B cell (primary cell): ENCODE measurements at regions not wholly inside any gene's neighbourhood (a gene's known extent, or its start where the extent isn't known, plus 50 kb on each side); places are given as distances from the start of the nearest gene placed in this dataset.

ENCODE experiments used
- ATAC-seq: fragments of 200-7000 bp; cut with Tn5 transposase; one replicate; pipeline ENCODE4 v1.10.0; 2021; ENCODE audit warnings: low read depth, mild to moderate bottlenecking, moderate number of reproducible peaks, moderate library complexity
- CTCF ChIA-PET: fragments of 350-600 bp; sonication (Branson Sonifier 250); formaldehyde crosslinking; loops from one replicate; lab custom pipeline; 2021; ENCODE audit warnings: antibody characterized with exemption, inconsistent platforms; lab: Charles Lee
- POLR2A ChIA-PET: fragments of 350-600 bp; sonication (Branson Sonifier 250); formaldehyde crosslinking; loops from one replicate; lab custom pipeline; 2021; ENCODE audit warnings: antibody characterized with exemption; lab: Charles Lee
- DNase-seq: peaks from one replicate; pipeline ENCODE4 v3.0.0; 2013
- H2AFZ ChIP-seq: 2 replicates; pipeline ENCODE4 v1.6.1; 2012; ENCODE audit warnings: mild to moderate bottlenecking, low read depth, low read length; ENCODE audit not compliant: insufficient read depth, poor library complexity, severe bottlenecking
- H3K27ac ChIP-seq, 2 donors: 1 replicate in 1 of 2; 2 replicates in 1 of 2; pipeline ENCODE4 v1.5.1; 2012 to 2013; ENCODE audit warnings: low read length in 2 of 2, mild to moderate bottlenecking in 2 of 2, moderate library complexity in 1 of 2
- H3K27me3 ChIP-seq, 4 experiments: fragments of 200-600 bp in 1 of 4; sonication (generic) in 1 of 4; replicated peaks in 1 of 4; 1 replicate in 2 of 4; 2 replicates in 2 of 4; pipeline versions ENCODE4 v1.6.1 to v1.7.0; 2013 to 2016; ENCODE audit warnings: low read length in 3 of 4, mild to moderate bottlenecking in 2 of 4, mixed read lengths in 1 of 4, moderate library complexity in 1 of 4; ENCODE audit not compliant: insufficient read depth in 4 of 4, control insufficient read depth in 3 of 4; ENCODE audit errors: control extremely low read depth in 1 of 4
- H3K36me3 ChIP-seq, 2 experiments: replicated peaks in 1 of 2; 1 replicate in 1 of 2; 2 replicates in 1 of 2; pipeline versions ENCODE4 v1.6.1 to v1.7.1; 2013; ENCODE audit warnings: low read length in 1 of 2; ENCODE audit not compliant: insufficient read depth in 2 of 2, control insufficient read depth in 1 of 2; ENCODE audit errors: control extremely low read depth in 1 of 2, extremely low read depth in 1 of 2
- H3K4me1 ChIP-seq, 2 donors: fragments of 200-600 bp in 1 of 2; sonication (generic) in 1 of 2; 1 replicate in 1 of 2; 2 replicates in 1 of 2; pipeline versions ENCODE4 v1.5.1 to v1.6.1; 2013 to 2017; ENCODE audit warnings: low read length in 2 of 2; ENCODE audit not compliant: control insufficient read depth in 2 of 2, insufficient read depth in 2 of 2
- H3K4me2 ChIP-seq: replicated peaks from 2 replicates; pipeline ENCODE3; 2012; ENCODE audit warnings: mild to moderate bottlenecking, low read depth, low read length; ENCODE audit not compliant: poor library complexity, severe bottlenecking
- H3K4me3 ChIP-seq, 5 experiments: fragments of 200-600 bp in 1 of 5; sonication (generic) in 1 of 5; 1 replicate in 3 of 5; 2 replicates in 2 of 5; pipeline versions ENCODE4 v1.5.1 to v1.7.0; 2011 to 2016; ENCODE audit warnings: low read length in 4 of 5, mild to moderate bottlenecking in 4 of 5, low read depth in 2 of 5, control low read depth in 1 of 5, moderate library complexity in 1 of 5; ENCODE audit not compliant: insufficient read depth in 1 of 5; ENCODE audit errors: control extremely low read depth in 1 of 5, extremely low read depth in 1 of 5
- H3K79me2 ChIP-seq: fragments of 200-600 bp; sonication (generic); one replicate; pipeline ENCODE4 v1.6.0; 2016; ENCODE audit warnings: low read length; ENCODE audit not compliant: control insufficient read depth, insufficient read depth
- H3K9ac ChIP-seq: fragments of 200-600 bp; sonication (generic); 2 replicates; pipeline ENCODE4 v1.6.1; 2017; ENCODE audit warnings: mild to moderate bottlenecking, low read length, moderate library complexity
- H3K9me3 ChIP-seq, 3 donors: one replicate each; pipeline versions ENCODE4 v1.6.1 to v1.7.1; 2013; ENCODE audit warnings: low read length in 2 of 3; ENCODE audit not compliant: control insufficient read depth in 2 of 3, insufficient read depth in 1 of 3; ENCODE audit errors: control extremely low read depth in 1 of 3
- H4K20me1 ChIP-seq: 2 replicates; pipeline ENCODE4 v1.6.0; 2012; ENCODE audit warnings: mild to moderate bottlenecking, low read length; ENCODE audit not compliant: insufficient read depth, control insufficient read depth, poor library complexity, severe bottlenecking
- H3K27ac Mint-ChIP-seq: one replicate; pipeline ENCODE4 v1.8.0; 2021; ENCODE audit warnings: mixed read lengths
- H3K27me3 Mint-ChIP-seq: one replicate; pipeline ENCODE4 v1.8.0; 2021; ENCODE audit warnings: mixed read lengths
- H3K4me1 Mint-ChIP-seq: one replicate; pipeline ENCODE4 v1.8.0; 2021; ENCODE audit warnings: mixed read lengths
- H3K4me3 Mint-ChIP-seq: one replicate; pipeline ENCODE4 v1.8.0; 2021; ENCODE audit warnings: mixed read lengths
- H3K9me3 Mint-ChIP-seq: one replicate; pipeline ENCODE4 v1.8.0; 2022; ENCODE audit warnings: mixed read lengths; ENCODE audit not compliant: insufficient read depth
- CTCF ChIP-seq: fragments of 200-600 bp; IDR thresholded peaks from one replicate; pipeline ENCODE4 v1.8.0; 2022; ENCODE audit warnings: antibody characterized with exemption, mild to moderate bottlenecking
- EZH2 ChIP-seq: IDR thresholded peaks from 2 replicates; pipeline ENCODE4 v1.6.1; 2012; ENCODE audit warnings: borderline replicate concordance, low read depth, mild to moderate bottlenecking, moderate library complexity, low read length; ENCODE audit not compliant: insufficient read depth, poor library complexity, severe bottlenecking
- WGBS: methylation state at CpG from one replicate; pipeline ENCODE4 v1.1.5; 2013; ENCODE audit warnings: missing lambda C conversion rate; ENCODE audit not compliant: insufficient coverage; 5-methylcytosine and 5-hydroxymethylcytosine counted together
- intact Hi-C: fragments of 100-400 bp; cut with micrococcal nuclease; formaldehyde crosslinking; loops from one replicate; pipeline ENCODE4 v1.10.0; 2022

DNA sequence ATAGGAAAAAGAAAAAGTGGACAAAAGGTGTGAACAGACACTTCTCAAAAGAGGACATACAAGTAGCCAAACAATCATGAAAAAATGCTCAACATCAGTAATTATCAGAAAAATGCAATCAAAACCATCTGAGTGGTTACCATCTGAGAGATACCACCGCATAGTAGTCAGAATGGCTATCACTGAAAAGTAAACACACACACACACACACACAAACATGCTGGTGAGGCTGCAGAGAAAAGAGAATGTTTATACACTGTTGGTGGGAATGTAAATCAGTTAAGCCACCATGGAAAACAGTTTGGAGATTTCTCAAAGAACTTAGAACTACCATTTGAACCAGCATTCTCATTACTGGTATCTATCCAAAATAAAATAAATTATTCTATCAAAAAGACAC, 145.7 kb downstream of the CYP26A1 start:
- Mint-ChIP-seq H3K27ac (no peak overlapping the region), H3K4me3 (no peak overlapping the region), H3K4me1 (no peaks in the 10 kb centered on the region), H3K27me3 (peaks cover 15% of the 10 kb centered on the region), H3K9me3 (no peaks in the 10 kb centered on the region)
- Histone ChIP-seq H2AFZ (no peak overlapping the region), H3K27me3 (no peaks in the 10 kb centered on the region), H3K79me2 (no peaks in the 10 kb centered on the region), H3K4me2 (no peak overlapping the region), H3K4me1 (no peaks in the 10 kb centered on the region), H3K9ac (no peak overlapping the region), H3K9me3 (no peaks in the 10 kb centered on the region), H3K36me3 (no peaks in the 10 kb centered on the region), H3K27ac (no peak overlapping the region), H3K4me3 (no peak overlapping the region), H4K20me1 (no peaks in the 10 kb centered on the region)
- ATAC-seq (no peak), DNase-seq (no peak)
- intact Hi-C loops, result no loop called here
- POLR2A ChIA-PET, result no interaction called here
- no peak for TF ChIP-seq CTCF
- no peak for TF ChIP-seq EZH2
- WGBS, result no CpG with 5 or more reads among the region's 1 CpG
- CTCF ChIA-PET, result no interaction called here

DNA sequence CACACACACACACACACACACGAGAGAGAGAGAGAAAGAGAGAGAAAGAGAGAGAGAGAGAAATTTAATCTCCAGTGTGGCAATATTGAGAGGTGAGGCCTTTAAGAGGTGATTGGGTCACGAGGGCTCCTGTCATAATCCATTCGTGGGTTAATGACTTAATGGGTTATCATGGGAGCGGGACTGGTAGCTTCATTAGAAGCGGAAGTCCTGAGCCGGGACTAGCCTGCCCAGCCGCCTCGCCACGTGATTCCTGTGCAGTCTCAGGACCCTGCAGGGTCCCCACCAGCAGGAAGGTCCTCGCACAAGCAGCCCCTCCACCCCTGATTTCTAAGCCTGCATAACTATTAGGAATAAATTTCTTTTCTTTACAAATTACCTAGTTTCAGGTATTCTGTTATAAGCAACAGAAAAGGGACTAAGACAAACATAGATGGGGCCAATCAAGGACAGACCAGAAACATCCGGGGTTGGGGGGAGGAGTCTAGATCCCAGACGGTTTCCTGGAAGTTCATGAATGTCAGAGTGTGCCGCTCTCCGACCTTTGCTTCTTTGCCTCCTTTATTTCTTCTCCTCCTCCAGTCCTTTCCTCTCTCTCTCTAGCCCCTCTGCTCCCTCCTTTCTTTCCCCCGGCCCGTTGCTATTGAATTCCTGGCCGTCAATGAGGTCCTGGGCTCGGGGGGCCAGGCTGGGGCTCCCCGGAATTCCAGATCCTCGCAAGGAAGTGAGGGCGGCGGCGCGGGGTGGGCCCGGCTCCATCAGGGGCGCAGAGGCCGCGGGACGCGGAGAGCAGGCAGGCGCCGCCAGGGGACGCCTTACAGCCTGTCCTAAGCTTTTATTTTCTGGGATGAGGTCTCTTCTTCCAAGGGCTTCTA, 146.8 kb downstream of the CYP26A1 start:
- TF ChIP-seq EZH2 (no peak), CTCF (no peak)
- Mint-ChIP-seq H3K4me3 (no peak overlapping the region), H3K4me1 (no peaks in the 10 kb centered on the region), H3K27me3 (peaks cover 16% of the 10 kb centered on the region), H3K9me3 (no peaks in the 10 kb centered on the region), H3K27ac (no peak overlapping the region)
- no peak overlapping the region for H2AFZ ChIP-seq
- no peaks in the 10 kb centered on the region for H4K20me1 ChIP-seq
- no peaks in the 10 kb centered on the region for H3K27me3 ChIP-seq
- no peak overlapping the region for H3K4me3 ChIP-seq
- no peaks in the 10 kb centered on the region for H3K9me3 ChIP-seq
- intact Hi-C loops, result no loop called here
- ChIA-PET CTCF (no interaction called here), POLR2A (no interaction called here)
- ATAC-seq (no peak), DNase-seq (no peak)
- H3K4me1 ChIP-seq, result no peaks in the 10 kb centered on the region
- no peaks in the 10 kb centered on the region for H3K36me3 ChIP-seq
- no peak overlapping the region for H3K4me2 ChIP-seq
- 84% methylated on average over 31 of the region's 33 CpGs for WGBS
- no peaks in the 10 kb centered on the region for H3K79me2 ChIP-seq
- no peak overlapping the region for H3K27ac ChIP-seq
- H3K9ac ChIP-seq, result no peak overlapping the region
